Keratinocyte (primary cell): ENCODE measurements at regions not wholly inside any gene's neighbourhood (a gene's known extent, or its start where the extent isn't known, plus 50 kb on each side); places are given as distances from the start of the nearest gene placed in this dataset.

Source experiments
- DNase-seq: peaks from one replicate; pipeline ENCODE4 v3.0.0-alpha.2; 2011; ENCODE audit warnings: low read depth, missing footprints, low spot score
- FAIRE-seq: peaks from 2 replicates; lab custom pipeline; 2011; peaks lifted over from hg19 to GRCh38; lab: Jason Lieb, UNC
- H2AFZ ChIP-seq: 2 replicates; pipeline ENCODE4 v1.6.0; 2012; ENCODE audit warnings: low read length, control low read depth, inconsistent platforms; ENCODE audit not compliant: control insufficient read depth
- H3K27ac ChIP-seq: 2 replicates; pipeline ENCODE4 v1.5.1; 2011; ENCODE audit warnings: low read length; ENCODE audit not compliant: control insufficient read depth, insufficient read depth
- H3K27me3 ChIP-seq: 3 replicates; pipeline ENCODE4 v1.6.0; 2011; ENCODE audit warnings: low read length; ENCODE audit not compliant: control insufficient read depth, insufficient read depth; ENCODE audit errors: extremely low read depth
- H3K36me3 ChIP-seq, 2 experiments: 2 replicates in 1 of 2; 3 replicates in 1 of 2; pipeline ENCODE4 v1.5.1; 2011; ENCODE audit warnings: low read length in 2 of 2, mild to moderate bottlenecking in 1 of 2; ENCODE audit not compliant: control insufficient read depth in 2 of 2, insufficient read depth in 2 of 2; ENCODE audit errors: extremely low read depth in 1 of 2
- H3K4me1 ChIP-seq: 3 replicates; pipeline ENCODE4 v1.5.1; 2011; ENCODE audit warnings: low read length; ENCODE audit not compliant: control insufficient read depth, insufficient read depth; ENCODE audit errors: extremely low read depth
- H3K4me2 ChIP-seq: 3 replicates; pipeline ENCODE4 v1.6.0; 2011; ENCODE audit warnings: low read depth, low read length; ENCODE audit not compliant: control insufficient read depth, insufficient read depth; ENCODE audit errors: extremely low read depth
- H3K4me3 ChIP-seq, 3 experiments: fragments of 200-600 bp in 1 of 3; sonication (generic) in 1 of 3; 2 replicates in 2 of 3; 3 replicates in 1 of 3; pipeline ENCODE4 v1.5.1; 2011 to 2016; ENCODE audit warnings: low read length in 3 of 3, mild to moderate bottlenecking in 3 of 3, control low read depth in 2 of 3, inconsistent platforms in 1 of 3, low read depth in 1 of 3, mixed read lengths in 1 of 3, mixed run types in 1 of 3, moderate library complexity in 1 of 3; ENCODE audit not compliant: control insufficient read depth in 2 of 3, insufficient read depth in 2 of 3; ENCODE audit errors: extremely low read depth in 1 of 3
- H3K79me2 ChIP-seq: 2 replicates; pipeline ENCODE4 v1.6.0; 2012; ENCODE audit warnings: low read length; ENCODE audit not compliant: control insufficient read depth, insufficient read depth
- H3K9ac ChIP-seq: 3 replicates; pipeline ENCODE4 v1.6.0; 2011; ENCODE audit warnings: low read length; ENCODE audit not compliant: control insufficient read depth, insufficient read depth; ENCODE audit errors: extremely low read depth
- H3K9me1 ChIP-seq: 3 replicates; pipeline ENCODE4 v1.6.0; 2011; ENCODE audit warnings: low read length; ENCODE audit not compliant: control insufficient read depth, insufficient read depth; ENCODE audit errors: extremely low read depth
- H3K9me3 ChIP-seq: 2 replicates; pipeline ENCODE4 v1.5.1; 2012; ENCODE audit warnings: low read depth, low read length; ENCODE audit not compliant: control insufficient read depth
- H4K20me1 ChIP-seq: 3 replicates; pipeline ENCODE4 v1.6.0; 2011; ENCODE audit warnings: low read length; ENCODE audit not compliant: control insufficient read depth, insufficient read depth; ENCODE audit errors: extremely low read depth
- CTCF ChIP-seq, 3 experiments: IDR thresholded peaks in 1 of 3; conservative IDR thresholded peaks in 1 of 3; optimal IDR thresholded peaks in 1 of 3; 2 replicates in 2 of 3; 3 replicates in 1 of 3; pipeline versions ENCODE3 to v1.5.1; 2011; ENCODE audit warnings: low read length in 3 of 3, mild to moderate bottlenecking in 3 of 3, moderate library complexity in 2 of 3, control low read depth in 1 of 3, inconsistent platforms in 1 of 3; ENCODE audit not compliant: insufficient read depth in 2 of 3; ENCODE audit errors: extremely low read depth in 1 of 3
- EZH2 ChIP-seq: IDR thresholded peaks from one replicate; pipeline ENCODE4 v1.6.1; 2012; ENCODE audit warnings: inconsistent platforms, mild to moderate bottlenecking, low read length, moderate library complexity
- dilution Hi-C: fragments of 300-500 bp; cut with MboI; formaldehyde crosslinking; loops from one replicate; pipeline ENCODE4 v1.7.0; 2020; ENCODE audit warnings: low sequenced_read_pairs; ENCODE audit not compliant: extremely low pct_ligation_motif_present

GRCh38 chr2:58476556-58476955 lies 235.4 kb upstream of the FANCL start:
- H3K9me1 ChIP-seq: no peaks in the 10 kb centered on the region
- H3K4me3 ChIP-seq: no peak overlapping the region
- FAIRE-seq (no peak), DNase-seq (no peak)
- no peak for TF ChIP-seq CTCF (optimal IDR thresholded peaks at IDR 0.05 in 1 of 3, IDR thresholded peaks at IDR 0.05 in 1 of 3, conservative IDR thresholded peaks at IDR 0.05 in 1 of 3; ENCODE audit: extremely low read depth in 1 of 3, insufficient read depth in 2 of 3, low read length in 3 of 3)
- no peak for TF ChIP-seq EZH2
- H3K4me2 ChIP-seq: no peak overlapping the region
- H3K36me3 ChIP-seq: no peaks in the 10 kb centered on the region
- H3K9ac ChIP-seq: no peak overlapping the region
- H3K4me1 ChIP-seq: no peaks in the 10 kb centered on the region
- dilution Hi-C loops: no loop called here
- H4K20me1 ChIP-seq: no peaks in the 10 kb centered on the region
- no peak overlapping the region for H2AFZ ChIP-seq
- H3K79me2 ChIP-seq: no peaks in the 10 kb centered on the region
- H3K27ac ChIP-seq: no peak overlapping the region
- no peaks in the 10 kb centered on the region for H3K27me3 ChIP-seq
- no peaks in the 10 kb centered on the region for H3K9me3 ChIP-seq

DNA sequence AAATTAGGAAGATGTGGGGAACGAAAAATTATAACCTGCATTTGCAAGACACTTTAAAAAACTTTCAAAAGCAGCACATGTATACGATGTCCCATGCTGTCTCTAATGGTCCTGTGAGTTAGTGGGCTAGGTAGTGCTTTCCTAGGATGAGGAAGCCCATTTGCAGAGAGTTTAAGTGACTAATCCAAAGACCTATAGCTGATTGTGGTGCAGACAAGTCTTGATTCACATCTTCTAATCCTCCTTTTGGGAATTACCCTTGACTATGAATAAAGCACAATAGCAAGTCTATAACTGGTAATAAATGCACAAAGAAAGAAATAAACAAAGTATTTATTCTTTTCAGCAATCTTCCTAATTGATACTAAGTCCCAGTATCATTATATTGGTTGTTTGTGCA lies 234.6 kb upstream of the FANCL start:
- Histone ChIP-seq H3K36me3 (no peaks in the 10 kb centered on the region), H3K9me1 (no peaks in the 10 kb centered on the region), H2AFZ (no peak overlapping the region), H3K9ac (no peak overlapping the region), H3K4me2 (no peak overlapping the region), H3K9me3 (no peaks in the 10 kb centered on the region), H3K27me3 (no peaks in the 10 kb centered on the region), H4K20me1 (no peaks in the 10 kb centered on the region), H3K4me1 (no peaks in the 10 kb centered on the region), H3K4me3 (no peak overlapping the region), H3K79me2 (no peaks in the 10 kb centered on the region), H3K27ac (no peak overlapping the region)
- dilution Hi-C loops: no loop called here
- TF ChIP-seq CTCF (optimal IDR thresholded peaks at IDR 0.05 in 1 of 3, IDR thresholded peaks at IDR 0.05 in 1 of 3, conservative IDR thresholded peaks at IDR 0.05 in 1 of 3; ENCODE audit: extremely low read depth in 1 of 3, insufficient read depth in 2 of 3, low read length in 3 of 3) (no peak), EZH2 (no peak)
- DNase-seq (no peak), FAIRE-seq (no peak)
